RPMI7951 (cell line): ENCODE measurements at regions not wholly inside any gene's neighbourhood (a gene's known extent, or its start where the extent isn't known, plus 50 kb on each side); places are given as distances from the start of the nearest gene placed in this dataset.
"Not testable (repeated sequence)": the region's sequence is repeated elsewhere in the genome, so short reads cannot be mapped to it uniquely, and the experiment has no call there.

ENCODE experiments used
- DNase-seq: peaks from one replicate; pipeline ENCODE4 v3.0.0-alpha.2; 2012; ENCODE audit warnings: low read depth

DNA sequence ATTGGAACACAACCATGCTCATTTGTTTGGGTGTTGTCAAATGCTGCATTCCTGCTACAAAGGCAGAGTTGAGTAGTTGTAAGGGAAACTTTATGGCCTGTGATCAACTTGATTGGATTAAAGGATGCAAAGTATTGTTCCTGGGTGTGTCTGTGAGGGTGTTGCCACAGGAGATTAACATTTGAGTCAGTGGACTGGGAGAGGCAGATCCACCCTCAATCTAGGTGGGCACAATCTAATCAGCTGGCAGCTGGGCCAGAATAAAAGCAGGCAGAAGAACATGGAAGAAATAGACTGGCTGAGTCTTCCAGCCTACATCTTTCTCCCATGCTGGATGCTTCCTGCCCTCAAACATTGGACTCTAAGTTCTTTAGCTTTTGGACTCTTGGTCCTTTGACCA lies 145.6 kb upstream of the LMCD1 start:
- not testable (repeated sequence) for DNase-seq

DNA sequence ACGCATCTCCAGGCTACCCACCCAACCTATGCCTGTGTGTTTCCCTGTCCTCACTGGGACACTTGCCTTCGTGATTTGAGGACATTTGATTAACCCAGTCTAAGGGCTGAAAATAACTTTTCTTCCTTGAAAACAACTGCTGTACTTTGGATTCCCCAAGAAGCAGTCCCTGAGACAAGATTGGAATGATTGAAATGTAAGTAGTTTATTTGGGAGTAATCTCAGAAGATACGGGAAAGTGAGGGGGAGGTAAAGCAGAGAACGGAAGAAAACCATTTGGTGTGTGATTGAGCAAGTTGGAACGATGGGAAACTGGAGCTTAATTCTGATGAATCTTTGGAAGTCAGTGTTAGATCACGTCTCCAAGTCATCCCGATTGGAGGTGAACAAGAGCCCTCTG lies 143.8 kb upstream of the LMCD1 start:
- DNase-seq: no peak

DNA sequence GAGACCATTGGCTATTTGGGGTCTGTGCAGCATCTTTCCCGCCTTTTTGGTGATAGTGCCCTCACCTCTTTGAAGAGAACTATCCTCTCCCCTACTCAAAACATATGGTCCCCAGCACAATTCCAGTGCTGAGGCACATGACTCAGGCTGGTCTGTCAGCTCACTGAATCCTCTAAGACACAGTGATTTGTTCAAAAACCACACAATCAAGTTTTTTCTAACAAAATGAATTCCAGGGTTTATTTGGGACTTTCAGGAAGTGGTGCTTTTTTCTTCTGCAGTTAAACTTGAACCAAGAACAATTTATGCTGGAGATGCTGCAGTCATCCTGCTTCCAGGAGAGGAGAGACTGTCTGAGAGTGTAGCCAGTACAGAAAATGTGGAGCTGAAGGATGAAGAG lies 142.5 kb upstream of the LMCD1 start:
- no peak for DNase-seq

DNA sequence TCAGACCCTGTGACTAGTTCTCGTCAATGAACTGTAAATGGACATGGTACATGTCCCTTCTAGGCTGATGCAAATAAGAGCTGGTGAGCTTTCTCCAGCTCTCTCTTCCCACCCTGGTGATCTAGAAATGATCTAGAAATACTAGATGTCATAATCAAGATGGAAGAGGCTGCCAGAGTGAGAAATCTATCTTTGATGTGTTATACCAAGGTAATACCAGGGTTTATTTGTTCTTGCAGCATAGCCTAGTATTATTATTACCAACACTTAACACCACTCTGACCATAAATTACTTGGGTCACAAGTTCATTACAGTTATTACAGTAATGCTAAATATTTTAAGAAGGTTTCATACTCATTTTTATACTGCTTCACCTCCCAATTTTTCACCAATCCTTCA lies 138.4 kb upstream of the LMCD1 start:
- no peak for DNase-seq

DNA sequence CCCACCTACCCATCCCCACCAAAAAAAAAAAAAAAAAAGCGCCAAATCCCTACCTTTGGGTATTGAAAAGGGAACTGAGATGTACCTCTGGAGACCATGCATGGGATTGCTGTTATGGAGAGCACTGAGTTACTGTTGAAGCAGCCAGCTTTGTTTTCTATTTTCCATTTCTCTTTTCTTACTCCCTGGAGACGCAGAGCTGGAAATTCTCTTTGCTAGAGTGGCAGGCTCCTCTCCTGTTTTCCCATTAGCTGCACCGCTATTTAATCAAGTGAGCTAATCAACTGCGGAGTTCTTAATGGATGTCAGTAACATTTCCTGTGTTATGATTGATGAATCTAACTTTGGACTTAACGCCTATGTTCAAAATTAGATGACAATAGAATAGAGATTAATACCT lies 136.1 kb upstream of the LMCD1 start:
- no peak for DNase-seq

DNA sequence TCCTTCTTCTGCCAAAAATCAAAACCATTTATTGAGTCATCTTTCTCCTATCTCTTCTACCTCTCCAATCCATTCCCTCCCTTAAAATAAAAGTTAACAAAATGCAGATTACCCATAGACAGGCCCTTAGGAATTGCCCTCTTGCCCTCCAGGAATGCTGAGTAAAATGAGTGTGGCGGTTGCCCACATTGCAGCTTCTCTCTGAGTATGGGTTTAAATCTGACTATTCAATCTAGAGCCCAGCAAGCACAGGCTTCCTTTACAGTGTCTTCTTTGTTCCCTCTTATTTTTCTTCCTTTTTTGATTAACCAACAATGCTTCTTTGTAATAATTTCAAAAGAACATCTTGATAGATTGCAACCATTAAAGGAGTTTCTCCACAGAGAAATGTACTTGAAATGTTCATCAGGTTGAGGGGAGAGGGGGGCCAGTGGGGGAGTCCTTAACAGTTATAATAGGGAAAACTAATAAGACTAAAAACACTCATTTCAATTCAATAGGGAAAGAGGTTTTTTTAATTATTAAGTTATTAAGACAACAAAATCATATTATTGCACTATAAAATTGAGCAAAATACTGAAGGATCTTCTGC lies 135.3 kb upstream of the LMCD1 start:
- DNase-seq: peak; percentile 22

DNA sequence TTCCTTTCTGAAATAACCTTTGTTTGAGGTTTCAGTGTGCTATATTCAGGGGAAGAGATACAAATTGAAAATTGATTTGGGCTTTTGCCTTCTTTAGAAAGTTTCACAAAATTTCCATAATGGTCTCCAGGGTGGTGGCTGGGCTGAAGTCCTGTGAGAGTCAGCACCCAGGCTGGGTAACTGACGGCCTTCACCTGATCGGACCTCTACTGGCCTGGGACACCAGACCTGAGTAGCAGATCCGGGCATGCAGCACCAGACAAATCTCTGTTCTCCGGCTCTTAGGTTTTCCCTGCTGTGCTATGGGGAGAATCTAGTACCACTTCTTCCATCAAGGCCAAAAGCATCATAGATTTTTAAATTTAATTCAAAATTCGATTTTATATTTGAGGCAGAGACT lies 133.0 kb upstream of the LMCD1 start:
- no peak for DNase-seq

DNA sequence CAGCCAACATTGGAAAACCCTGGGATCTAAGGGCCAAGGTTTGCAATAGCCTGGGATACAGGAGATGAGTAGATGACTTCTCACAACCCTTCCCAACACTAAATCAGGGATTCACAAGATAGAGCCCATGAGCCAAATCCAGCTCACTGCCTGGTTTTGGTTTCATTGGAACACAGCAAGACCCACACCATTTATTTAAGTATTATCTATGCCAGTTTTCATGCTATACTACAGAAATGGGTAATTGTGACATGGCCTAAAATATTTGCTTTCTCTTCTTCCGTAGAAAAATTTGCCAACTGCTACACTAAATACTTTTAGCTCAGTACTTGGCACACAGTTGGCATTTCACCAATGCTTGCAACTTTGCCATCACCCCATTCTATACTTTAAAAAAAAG lies 132.0 kb upstream of the LMCD1 start:
- DNase-seq: no peak

DNA sequence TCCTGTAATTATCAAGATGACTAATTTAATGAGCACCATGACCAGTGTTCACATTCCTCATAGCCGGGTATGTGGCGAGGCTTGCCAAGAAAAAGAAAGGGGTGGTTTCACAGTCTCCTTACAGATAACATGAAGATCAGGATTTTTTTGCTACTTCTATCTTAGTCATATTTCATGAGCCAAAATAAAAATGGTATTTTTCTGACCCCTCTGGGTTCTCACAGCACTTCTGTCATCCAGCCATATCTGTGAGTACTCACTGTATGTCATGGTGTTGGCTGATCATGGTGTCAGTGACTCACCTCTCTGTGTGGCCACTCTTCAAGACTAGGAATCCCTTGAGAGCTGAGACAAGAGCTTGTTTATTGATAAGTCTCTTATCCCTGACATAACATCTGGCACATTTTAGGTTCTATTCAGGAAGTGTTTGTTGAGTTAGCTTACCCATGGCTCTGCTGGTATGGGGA lies 130.5 kb upstream of the LMCD1 start:
- DNase-seq: peak; percentile 75

DNA sequence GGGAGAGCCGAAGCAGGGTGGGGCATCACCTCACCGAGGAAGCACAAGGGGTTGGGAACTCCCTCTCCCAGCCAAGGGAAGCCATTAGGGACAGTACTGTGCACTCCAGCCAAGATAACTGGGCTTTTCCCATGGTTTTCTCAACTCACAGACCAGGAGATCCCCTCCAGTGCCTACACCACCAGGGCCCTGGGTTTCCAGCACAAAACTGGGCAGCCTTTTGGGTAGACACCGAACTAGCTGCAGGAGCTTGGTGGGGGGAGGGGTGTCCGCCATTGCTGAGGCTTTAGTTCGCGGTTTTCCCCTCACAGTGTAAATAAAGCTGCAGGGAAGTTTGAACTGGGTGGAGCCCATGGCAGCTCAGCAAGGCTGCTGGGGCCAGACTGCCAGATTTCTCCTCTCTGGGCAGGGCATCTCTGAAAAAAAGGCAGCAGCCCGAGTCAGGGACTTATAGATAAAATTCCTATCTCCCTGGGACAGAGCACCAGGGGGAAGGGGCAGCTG lies 129.6 kb upstream of the LMCD1 start:
- no peak for DNase-seq

DNA sequence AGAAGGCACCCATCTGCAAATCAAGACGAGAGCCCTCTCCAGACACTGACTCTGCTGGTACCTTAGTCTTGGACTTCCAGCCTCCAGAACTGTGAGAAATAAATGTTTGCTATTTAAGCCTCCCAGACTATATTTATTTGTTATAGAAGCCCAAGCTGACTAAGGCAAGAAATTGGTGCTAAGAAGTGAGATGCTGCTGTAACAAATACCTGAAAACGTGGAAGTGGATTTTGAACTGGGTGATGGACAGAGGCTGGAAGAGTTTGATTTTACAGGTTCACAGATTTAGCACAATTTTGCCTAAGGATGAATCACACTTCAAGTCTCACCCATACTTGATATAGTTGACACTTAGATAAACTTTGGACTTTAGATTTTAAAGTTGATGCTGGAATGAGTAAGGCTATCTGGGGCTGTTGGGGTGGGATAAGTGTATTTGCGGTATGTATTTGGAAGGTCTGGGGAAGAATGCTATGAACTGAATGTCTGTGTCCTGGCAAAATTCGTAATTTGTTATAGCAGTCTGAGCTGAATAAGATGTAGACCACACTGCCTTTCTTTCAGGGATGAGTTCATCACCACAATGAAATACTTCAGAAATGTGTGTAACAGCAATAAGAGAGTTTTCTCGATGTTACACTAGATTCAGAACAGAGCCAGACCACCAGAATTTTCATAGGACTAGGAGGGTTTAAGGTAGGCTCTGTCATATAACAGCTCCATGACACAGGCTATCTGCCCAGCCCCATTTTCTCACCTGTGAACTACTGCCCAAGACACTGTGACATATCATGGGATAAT lies 120.5 kb upstream of the LMCD1 start:
- no peak for DNase-seq

DNA sequence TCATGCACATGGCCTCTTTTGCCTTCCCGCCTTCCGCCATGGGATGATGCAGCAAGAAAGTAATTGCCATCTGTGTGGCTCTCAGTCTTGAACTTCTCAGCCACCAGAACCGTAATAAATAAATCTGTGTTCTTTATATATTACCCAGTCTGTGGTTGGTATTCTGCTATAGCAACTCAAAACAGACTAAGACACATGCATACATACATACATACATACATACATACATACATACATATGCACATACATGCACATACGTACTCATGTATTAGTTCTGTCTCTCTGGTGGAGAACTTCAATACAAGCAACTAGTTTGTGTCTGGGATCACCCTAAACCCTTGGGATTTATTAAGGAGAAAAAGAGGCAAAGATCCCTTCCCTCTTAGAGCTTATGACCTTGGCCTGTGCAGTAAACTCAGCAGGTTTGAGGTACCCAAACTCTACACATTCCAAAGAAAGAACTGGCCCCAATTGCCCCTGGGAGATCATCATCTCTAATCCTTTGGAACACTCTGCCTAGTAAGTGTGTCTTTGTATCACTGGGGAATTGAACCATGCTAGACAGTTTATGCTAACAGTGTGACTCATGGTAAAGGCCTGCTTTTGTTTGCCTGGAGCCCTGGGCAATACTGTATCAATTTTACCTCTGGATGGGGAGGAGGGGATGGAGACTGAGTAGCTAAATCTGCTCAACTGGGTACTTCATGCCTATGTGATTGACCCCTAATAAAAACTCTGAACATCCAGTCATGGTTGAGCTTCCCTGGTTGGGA lies 115.6 kb upstream of the LMCD1 start:
- DNase-seq: peak; percentile 7

DNA sequence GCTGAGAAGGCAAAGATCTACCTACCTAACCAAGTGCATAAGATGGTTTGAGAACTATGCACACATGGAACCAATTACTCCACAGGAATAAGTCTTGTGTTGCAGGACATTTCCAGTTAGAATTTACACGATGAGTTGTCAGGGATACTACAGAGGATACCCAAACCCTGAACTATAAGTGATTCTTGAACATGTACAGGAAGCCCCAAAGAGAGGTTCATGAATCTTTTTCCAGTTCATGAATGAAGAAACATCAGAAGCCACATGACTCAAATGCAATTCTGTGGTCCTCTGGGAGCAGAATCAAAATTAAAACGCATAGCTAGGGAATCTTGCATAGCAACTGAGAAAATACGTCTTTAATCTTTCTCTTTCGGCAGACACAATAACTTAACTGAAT lies 114.1 kb upstream of the LMCD1 start:
- no peak for DNase-seq

DNA sequence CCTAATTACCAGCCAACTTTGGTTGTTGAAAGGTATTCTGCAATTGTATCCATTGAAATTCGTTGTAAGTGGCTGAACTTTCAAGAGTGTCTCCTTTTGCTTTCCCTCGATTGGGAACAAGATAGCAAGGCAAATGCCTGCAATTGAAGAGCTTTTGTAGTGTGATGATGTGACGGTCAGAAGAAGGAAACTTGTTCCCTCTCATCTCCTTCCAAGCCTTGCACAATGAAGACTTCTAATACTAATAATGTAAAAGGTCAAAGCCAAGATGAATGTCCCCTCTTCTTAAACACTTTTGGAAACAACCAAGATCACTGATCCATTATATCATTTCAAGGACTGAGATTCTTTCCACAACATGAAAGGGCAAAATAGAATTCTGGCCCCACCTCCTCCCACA lies 101.9 kb upstream of the LMCD1 start:
- DNase-seq: no peak

DNA sequence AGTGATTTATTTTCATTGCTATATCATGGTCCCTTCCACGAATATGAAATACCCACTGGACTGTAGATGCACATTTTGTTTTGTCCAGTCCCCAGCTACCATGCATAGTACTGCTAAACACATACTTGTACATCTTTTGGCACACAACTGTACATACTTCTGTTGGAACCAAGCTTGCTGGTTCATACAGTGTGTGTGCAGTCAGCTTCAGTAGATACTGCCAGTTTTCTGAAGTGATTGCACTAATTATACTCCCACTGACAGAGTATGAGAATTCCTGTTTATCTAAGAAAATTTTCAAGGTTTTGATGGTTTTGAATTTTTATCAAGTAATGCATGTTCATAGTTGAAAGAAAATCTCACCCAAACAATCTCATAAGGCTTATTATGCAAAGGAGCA lies 100.7 kb upstream of the LMCD1 start:
- DNase-seq: no peak

DNA sequence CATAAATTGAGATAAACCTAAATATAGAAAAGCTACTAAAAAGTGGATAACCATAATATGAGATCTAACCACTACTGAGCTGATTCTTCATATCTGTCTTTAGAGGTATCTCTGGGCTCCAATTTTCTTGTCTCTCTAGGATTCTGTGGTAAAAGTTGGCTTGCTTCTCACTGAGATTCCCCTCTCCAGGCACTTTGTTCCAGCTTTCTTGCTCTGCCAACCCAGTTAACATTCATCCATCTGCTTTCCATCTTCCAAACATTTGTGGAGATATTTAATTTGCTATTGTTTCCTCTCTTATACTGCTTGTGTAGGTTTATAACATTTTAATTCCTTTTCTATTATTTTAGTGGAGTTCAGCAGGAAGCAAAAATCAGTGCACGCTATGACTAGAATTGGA lies 97.6 kb upstream of the LMCD1 start:
- DNase-seq: no peak

DNA sequence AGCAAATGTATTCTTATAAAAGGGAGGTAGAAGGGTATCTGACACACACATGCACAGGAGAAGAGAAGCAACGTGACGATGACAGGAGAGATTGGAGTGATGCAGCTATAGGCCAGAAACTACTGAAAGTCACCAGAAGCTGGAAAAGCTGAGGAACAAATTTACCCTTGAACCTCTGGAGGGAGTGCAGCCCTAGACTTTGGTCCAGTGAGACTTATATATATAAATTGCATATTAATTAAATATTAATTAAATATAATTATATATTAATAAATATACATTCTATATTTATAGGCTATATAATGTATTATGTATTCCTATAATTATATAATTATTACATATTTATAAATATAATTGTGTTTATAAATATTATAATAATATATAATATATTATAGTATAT lies 96.5 kb upstream of the LMCD1 start:
- no peak for DNase-seq

DNA sequence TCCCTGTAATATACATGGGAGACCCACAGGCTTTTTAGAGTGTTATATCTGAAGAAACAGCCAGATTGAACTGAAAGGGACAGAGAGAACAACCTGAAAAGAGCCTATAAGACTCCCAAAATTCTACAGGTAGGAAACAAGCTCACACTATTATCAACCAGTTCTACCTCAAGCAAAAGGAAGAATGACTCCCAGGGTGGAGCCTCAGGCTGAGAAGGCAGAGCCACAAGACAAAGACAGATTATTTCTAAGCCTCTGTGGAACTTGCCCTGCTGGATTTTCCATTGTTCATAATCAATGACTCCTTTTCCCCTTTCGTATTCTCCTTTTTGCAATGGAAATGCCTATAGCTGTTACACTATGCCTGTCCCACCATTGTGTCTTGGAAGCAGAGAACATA lies 95.1 kb upstream of the LMCD1 start:
- DNase-seq: no peak

DNA sequence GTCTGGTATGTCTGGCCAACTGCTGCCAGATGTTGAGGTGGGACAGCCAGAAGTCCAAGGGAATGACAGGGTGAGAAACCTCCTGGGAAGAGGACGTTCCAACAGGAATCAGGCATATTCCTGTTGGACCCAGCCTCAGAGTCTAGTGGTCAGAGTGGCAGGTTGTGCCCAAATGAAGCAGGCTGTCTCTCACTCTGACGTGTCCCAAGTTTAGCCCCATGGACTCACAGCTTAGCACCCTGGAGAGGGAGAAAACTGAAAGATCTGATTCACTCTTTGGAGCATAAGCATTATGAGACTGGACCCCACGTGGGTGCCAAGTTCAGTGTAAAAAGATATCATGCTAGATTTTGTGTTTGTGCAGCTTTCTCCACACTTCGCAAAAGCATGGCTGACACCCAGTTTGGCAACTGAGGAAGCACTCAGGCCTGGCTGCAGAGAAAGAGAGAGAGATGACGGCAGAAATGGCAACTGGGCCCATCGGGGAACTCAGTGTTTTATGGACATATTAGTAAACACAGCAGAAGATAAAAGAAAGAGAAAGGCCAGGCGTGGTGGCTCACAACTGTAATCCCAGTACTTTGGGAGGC lies 88.2 kb upstream of the LMCD1 start:
- no peak for DNase-seq

DNA sequence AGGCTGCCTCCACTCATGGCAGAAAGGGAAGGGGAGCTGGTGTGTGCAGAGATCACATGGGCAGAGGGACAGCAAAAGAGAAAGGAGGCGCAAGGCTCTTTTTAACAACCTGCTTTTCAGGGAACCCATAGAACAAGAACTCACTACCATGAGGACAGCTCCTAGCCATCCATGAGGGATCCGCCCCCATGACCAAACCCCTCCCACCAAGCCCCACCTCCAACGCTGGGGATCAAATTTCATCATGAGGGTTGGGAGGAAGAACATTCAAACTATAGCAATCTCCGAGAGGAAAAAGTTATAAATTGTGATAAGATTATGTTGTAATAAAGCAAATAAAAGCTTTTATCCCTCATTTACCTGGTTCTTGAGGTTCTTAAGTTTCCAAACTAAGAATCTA lies 84.7 kb upstream of the LMCD1 start:
- DNase-seq: peak; percentile 48

DNA sequence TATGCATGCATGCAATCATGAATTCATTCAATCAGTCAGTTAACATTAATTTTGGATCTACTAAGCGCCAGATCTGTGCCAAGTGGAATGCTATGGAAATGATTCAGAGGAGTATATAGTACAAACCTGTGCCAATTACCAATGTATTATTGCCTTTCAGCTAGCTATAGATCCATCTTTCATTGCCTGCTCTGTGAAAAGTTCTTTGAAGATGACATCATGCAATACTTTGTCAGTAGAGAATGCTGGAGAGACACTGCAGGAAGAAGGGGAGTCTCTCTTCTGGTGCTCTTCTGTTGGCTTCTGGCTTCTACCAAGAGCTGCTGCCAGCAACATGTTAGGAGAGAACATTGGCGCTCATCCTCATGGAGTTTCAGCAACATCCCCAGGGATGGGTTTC lies 81.0 kb upstream of the LMCD1 start:
- DNase-seq: no peak

DNA sequence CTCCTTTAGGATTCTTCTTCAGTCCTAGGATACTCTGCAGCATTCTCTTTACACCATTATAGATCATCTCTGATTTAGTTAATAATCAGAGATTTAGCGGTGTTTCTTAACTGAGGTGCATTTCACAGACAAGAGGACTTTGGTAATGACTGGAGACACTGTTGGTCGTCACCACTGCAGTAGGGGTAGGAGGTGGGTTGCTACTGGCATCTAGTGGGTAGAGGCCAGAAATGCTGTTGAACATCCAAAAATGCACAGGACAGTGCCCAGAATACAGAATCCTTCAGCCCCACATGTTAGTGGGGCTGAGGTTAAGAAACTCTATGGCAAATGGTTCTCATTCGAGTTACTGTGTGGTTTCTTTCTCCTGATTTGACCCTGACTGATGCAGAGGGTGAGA lies 80.4 kb upstream of the LMCD1 start:
- DNase-seq: peak; percentile 10
